GM23338 (cell line): ENCODE measurements at regions not wholly inside any gene's neighbourhood (a gene's known extent, or its start where the extent isn't known, plus 50 kb on each side); places are given as distances from the start of the nearest gene placed in this dataset.

Source experiments
- ATAC-seq: fragments of 200-7000 bp; cut with Tn5 transposase; 3 replicates; pipeline ENCODE4 v1.9.1; 2020
- DNase-seq: peaks from one replicate; pipeline ENCODE4 v3.0.0-alpha.2; 2015; ENCODE audit warnings: low spot score
- H2AFZ ChIP-seq: fragments of 200-600 bp; sonication (generic); 2 replicates; pipeline ENCODE4 v1.8.0; 2016; ENCODE audit warnings: antibody characterized with exemption, mild to moderate bottlenecking, moderate library complexity
- H3F3A ChIP-seq: fragments of 200-600 bp; sonication (generic); replicated peaks from 2 replicates; pipeline ENCODE4 v1.8.0; 2017; ENCODE audit warnings: antibody characterized with exemption, mixed run types, low read depth
- H3K27ac ChIP-seq: fragments of 200-600 bp; sonication (generic); 2 replicates; pipeline ENCODE4 v1.6.1; 2016; ENCODE audit warnings: low read depth
- H3K27me3 ChIP-seq: fragments of 200-600 bp; sonication (generic); 2 replicates; pipeline ENCODE4 v1.8.0; 2016; ENCODE audit warnings: mild to moderate bottlenecking, mixed run types, moderate library complexity; ENCODE audit not compliant: insufficient read depth
- H3K36me3 ChIP-seq: fragments of 200-600 bp; sonication (generic); 2 replicates; pipeline ENCODE4 v1.8.0; 2016; ENCODE audit warnings: mild to moderate bottlenecking; ENCODE audit not compliant: insufficient read depth
- H3K4me1 ChIP-seq: fragments of 200-600 bp; sonication (generic); 2 replicates; pipeline ENCODE4 v1.8.0; 2016; ENCODE audit warnings: mild to moderate bottlenecking, moderate library complexity; ENCODE audit not compliant: insufficient read depth
- H3K4me2 ChIP-seq: fragments of 200-600 bp; sonication (generic); 2 replicates; pipeline ENCODE4 v1.7.1; 2017; ENCODE audit warnings: mixed run types
- H3K4me3 ChIP-seq: fragments of 200-600 bp; sonication (generic); 2 replicates; pipeline ENCODE4 v1.6.1; 2016; ENCODE audit warnings: mixed run types
- H3K79me2 ChIP-seq: fragments of 200-600 bp; sonication (generic); replicated peaks from 2 replicates; pipeline ENCODE4 v1.8.0; 2017; ENCODE audit warnings: mild to moderate bottlenecking; ENCODE audit not compliant: insufficient read depth
- H3K9me2 ChIP-seq: fragments of 200-600 bp; sonication (generic); 2 replicates; pipeline ENCODE4 v1.8.0; 2017; ENCODE audit not compliant: insufficient read depth
- H4K20me1 ChIP-seq: fragments of 200-600 bp; sonication (generic); replicated peaks from 2 replicates; pipeline ENCODE4 v1.8.0; 2017; ENCODE audit warnings: mild to moderate bottlenecking; ENCODE audit not compliant: insufficient read depth
- H3K27ac Mint-ChIP-seq: 2 replicates; pipeline ENCODE4 v1.8.0; 2020; ENCODE audit warnings: inconsistent platforms, mild to moderate bottlenecking, moderate library complexity, mixed read lengths
- H3K27me3 Mint-ChIP-seq: 3 replicates; pipeline ENCODE4 v1.8.0; 2022; ENCODE audit warnings: low read depth, mild to moderate bottlenecking, moderate library complexity, mixed read lengths, inconsistent platforms; ENCODE audit not compliant: insufficient read depth, poor library complexity
- H3K36me3 Mint-ChIP-seq: 3 replicates; pipeline ENCODE4 v1.8.0; 2021; ENCODE audit warnings: low read depth, mild to moderate bottlenecking, inconsistent platforms, moderate library complexity, mixed read lengths
- H3K4me1 Mint-ChIP-seq: 3 replicates; pipeline ENCODE4 v1.8.0; 2020; ENCODE audit warnings: mild to moderate bottlenecking, inconsistent platforms, mixed read lengths
- H3K4me3 Mint-ChIP-seq: 3 replicates; pipeline ENCODE4 v1.8.0; 2021; ENCODE audit warnings: moderate library complexity, mild to moderate bottlenecking, inconsistent platforms, mixed read lengths
- H3K9me3 Mint-ChIP-seq: 3 replicates; pipeline ENCODE4 v1.8.0; 2020; ENCODE audit warnings: moderate library complexity, mild to moderate bottlenecking, inconsistent platforms, mixed read lengths
- CREB1 ChIP-seq: fragments of 250-450 bp; sonication (Bioruptor Pico); IDR thresholded peaks from 2 replicates; pipeline ENCODE4 v1.5.0; 2020; ENCODE audit warnings: low read depth, mild to moderate bottlenecking, moderate library complexity
- CTCF ChIP-seq, 2 experiments: fragments of 200-600 bp in 1 of 2; sonication (generic) in 1 of 2; conservative IDR thresholded peaks; 2 replicates each; pipeline versions ENCODE4 v1.5.1 to v1.6.1; 2016 to 2017; ENCODE audit warnings: antibody characterized with exemption in 2 of 2, low read depth in 2 of 2, mild to moderate bottlenecking in 2 of 2, moderate library complexity in 1 of 2
- EZH2 ChIP-seq: fragments of 200-600 bp; sonication (generic); IDR thresholded peaks from one replicate; pipeline ENCODE4 v1.8.0; 2017; ENCODE audit warnings: antibody characterized with exemption, mild to moderate bottlenecking, low read depth; ENCODE audit not compliant: unreplicated experiment
- EZH2phosphoT487 ChIP-seq: fragments of 200-600 bp; sonication (generic); IDR thresholded peaks from one replicate; pipeline ENCODE4 v1.8.1; 2018; ENCODE audit warnings: antibody characterized with exemption; ENCODE audit not compliant: unreplicated experiment
- JUNB ChIP-seq: IDR thresholded peaks from one replicate; pipeline ENCODE4 v1.6.1; 2016; ENCODE audit warnings: antibody characterized with exemption; ENCODE audit not compliant: unreplicated experiment
- NANOG ChIP-seq: IDR thresholded peaks from 2 replicates; pipeline ENCODE4 v1.6.1; 2016; ENCODE audit warnings: antibody characterized with exemption, borderline replicate concordance
- POLR2AphosphoS5 ChIP-seq: IDR thresholded peaks from 2 replicates; pipeline ENCODE4 v1.6.1; 2016; ENCODE audit warnings: antibody characterized with exemption, low read depth
- STAT1 ChIP-seq: IDR thresholded peaks from one replicate; pipeline ENCODE4 v1.6.1; 2016; ENCODE audit warnings: antibody characterized with exemption; ENCODE audit not compliant: unreplicated experiment
- ZNF114 ChIP-seq: fragments of 250-450 bp; sonication (Bioruptor Pico); IDR thresholded peaks from 2 replicates; pipeline ENCODE4 v1.5.0; 2020; ENCODE audit warnings: mild to moderate bottlenecking, moderate library complexity
- ZNF331 ChIP-seq: fragments of 250-450 bp; sonication (Bioruptor Pico); IDR thresholded peaks from 2 replicates; pipeline ENCODE4 v1.5.0; 2020; ENCODE audit warnings: low read depth, mild to moderate bottlenecking, moderate library complexity
- TF ChIP-seq, protein P1 (sequence below): fragments of 250-450 bp; sonication (Bioruptor Pico); IDR thresholded peaks from 2 replicates; pipeline ENCODE4 v1.5.0; 2020; ENCODE audit warnings: mild to moderate bottlenecking, moderate library complexity
- TF ChIP-seq, protein P2 (sequence below): IDR thresholded peaks from 2 replicates; pipeline ENCODE4 v1.6.1; 2016; ENCODE audit warnings: antibody characterized with exemption
- TF ChIP-seq, protein P3 (sequence below): IDR thresholded peaks from one replicate; pipeline ENCODE4 v1.6.1; 2018; ENCODE audit warnings: antibody characterized with exemption; ENCODE audit not compliant: unreplicated experiment

- Histone ChIP-seq H4K20me1 (no peaks in the 10 kb centered on the region), H3K4me3 (no peak overlapping the region), H3K9me2 (no peaks in the 10 kb centered on the region), H3K36me3 (no peaks in the 10 kb centered on the region), H3K4me1 (peaks cover 49% of the 10 kb centered on the region), H3K27me3 (no peaks in the 10 kb centered on the region), H3K4me2 (peak overlapping the region; percentile 62), H3K79me2 (no peaks in the 10 kb centered on the region), H3K27ac (no peak overlapping the region), H2AFZ (peak overlapping the region; percentile 29; the same call in 1 of the 2 replicates), H3F3A (no peaks in the 10 kb centered on the region)
- H3K4me3 Mint-ChIP-seq: no peak overlapping the region
- no peak overlapping the region for H3K27ac Mint-ChIP-seq
- TF ChIP-seq, protein P1, sequence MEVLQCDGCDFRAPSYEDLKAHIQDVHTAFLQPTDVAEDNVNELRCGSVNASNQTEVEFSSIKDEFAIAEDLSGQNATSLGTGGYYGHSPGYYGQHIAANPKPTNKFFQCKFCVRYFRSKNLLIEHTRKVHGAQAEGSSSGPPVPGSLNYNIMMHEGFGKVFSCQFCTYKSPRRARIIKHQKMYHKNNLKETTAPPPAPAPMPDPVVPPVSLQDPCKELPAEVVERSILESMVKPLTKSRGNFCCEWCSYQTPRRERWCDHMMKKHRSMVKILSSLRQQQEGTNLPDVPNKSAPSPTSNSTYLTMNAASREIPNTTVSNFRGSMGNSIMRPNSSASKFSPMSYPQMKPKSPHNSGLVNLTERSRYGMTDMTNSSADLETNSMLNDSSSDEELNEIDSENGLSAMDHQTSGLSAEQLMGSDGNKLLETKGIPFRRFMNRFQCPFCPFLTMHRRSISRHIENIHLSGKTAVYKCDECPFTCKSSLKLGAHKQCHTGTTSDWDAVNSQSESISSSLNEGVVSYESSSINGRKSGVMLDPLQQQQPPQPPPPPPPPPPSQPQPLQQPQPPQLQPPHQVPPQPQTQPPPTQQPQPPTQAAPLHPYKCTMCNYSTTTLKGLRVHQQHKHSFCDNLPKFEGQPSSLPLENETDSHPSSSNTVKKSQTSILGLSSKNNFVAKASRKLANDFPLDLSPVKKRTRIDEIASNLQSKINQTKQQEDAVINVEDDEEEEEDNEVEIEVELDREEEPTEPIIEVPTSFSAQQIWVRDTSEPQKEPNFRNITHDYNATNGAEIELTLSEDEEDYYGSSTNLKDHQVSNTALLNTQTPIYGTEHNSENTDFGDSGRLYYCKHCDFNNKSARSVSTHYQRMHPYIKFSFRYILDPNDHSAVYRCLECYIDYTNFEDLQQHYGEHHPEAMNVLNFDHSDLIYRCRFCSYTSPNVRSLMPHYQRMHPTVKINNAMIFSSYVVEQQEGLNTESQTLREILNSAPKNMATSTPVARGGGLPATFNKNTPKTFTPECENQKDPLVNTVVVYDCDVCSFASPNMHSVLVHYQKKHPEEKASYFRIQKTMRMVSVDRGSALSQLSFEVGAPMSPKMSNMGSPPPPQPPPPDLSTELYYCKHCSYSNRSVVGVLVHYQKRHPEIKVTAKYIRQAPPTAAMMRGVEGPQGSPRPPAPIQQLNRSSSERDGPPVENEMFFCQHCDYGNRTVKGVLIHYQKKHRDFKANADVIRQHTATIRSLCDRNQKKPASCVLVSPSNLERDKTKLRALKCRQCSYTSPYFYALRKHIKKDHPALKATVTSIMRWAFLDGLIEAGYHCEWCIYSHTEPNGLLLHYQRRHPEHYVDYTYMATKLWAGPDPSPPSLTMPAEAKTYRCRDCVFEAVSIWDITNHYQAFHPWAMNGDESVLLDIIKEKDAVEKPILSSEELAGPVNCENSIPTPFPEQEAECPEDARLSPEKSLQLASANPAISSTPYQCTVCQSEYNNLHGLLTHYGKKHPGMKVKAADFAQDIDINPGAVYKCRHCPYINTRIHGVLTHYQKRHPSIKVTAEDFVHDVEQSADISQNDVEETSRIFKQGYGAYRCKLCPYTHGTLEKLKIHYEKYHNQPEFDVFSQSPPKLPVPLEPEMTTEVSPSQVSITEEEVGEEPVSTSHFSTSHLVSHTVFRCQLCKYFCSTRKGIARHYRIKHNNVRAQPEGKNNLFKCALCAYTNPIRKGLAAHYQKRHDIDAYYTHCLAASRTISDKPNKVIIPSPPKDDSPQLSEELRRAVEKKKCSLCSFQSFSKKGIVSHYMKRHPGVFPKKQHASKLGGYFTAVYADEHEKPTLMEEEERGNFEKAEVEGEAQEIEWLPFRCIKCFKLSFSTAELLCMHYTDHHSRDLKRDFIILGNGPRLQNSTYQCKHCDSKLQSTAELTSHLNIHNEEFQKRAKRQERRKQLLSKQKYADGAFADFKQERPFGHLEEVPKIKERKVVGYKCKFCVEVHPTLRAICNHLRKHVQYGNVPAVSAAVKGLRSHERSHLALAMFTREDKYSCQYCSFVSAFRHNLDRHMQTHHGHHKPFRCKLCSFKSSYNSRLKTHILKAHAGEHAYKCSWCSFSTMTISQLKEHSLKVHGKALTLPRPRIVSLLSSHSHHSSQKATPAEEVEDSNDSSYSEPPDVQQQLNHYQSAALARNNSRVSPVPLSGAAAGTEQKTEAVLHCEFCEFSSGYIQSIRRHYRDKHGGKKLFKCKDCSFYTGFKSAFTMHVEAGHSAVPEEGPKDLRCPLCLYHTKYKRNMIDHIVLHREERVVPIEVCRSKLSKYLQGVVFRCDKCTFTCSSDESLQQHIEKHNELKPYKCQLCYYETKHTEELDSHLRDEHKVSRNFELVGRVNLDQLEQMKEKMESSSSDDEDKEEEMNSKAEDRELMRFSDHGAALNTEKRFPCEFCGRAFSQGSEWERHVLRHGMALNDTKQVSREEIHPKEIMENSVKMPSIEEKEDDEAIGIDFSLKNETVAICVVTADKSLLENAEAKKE: no peak
- no peak for TF ChIP-seq JUNB
- TF ChIP-seq POLR2AphosphoS5: no peak
- TF ChIP-seq CTCF (conservative IDR thresholded peaks at IDR 0.05; ENCODE audit: low read depth in 2 of 2): no peak
- no peak for TF ChIP-seq STAT1
- TF ChIP-seq ZNF114 (CRISPR knock-in tag): no peak
- TF ChIP-seq, protein P2, sequence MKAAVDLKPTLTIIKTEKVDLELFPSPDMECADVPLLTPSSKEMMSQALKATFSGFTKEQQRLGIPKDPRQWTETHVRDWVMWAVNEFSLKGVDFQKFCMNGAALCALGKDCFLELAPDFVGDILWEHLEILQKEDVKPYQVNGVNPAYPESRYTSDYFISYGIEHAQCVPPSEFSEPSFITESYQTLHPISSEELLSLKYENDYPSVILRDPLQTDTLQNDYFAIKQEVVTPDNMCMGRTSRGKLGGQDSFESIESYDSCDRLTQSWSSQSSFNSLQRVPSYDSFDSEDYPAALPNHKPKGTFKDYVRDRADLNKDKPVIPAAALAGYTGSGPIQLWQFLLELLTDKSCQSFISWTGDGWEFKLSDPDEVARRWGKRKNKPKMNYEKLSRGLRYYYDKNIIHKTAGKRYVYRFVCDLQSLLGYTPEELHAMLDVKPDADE: no peak
- TF ChIP-seq EZH2: no peak
- no peak for TF ChIP-seq NANOG
- TF ChIP-seq, protein P3, sequence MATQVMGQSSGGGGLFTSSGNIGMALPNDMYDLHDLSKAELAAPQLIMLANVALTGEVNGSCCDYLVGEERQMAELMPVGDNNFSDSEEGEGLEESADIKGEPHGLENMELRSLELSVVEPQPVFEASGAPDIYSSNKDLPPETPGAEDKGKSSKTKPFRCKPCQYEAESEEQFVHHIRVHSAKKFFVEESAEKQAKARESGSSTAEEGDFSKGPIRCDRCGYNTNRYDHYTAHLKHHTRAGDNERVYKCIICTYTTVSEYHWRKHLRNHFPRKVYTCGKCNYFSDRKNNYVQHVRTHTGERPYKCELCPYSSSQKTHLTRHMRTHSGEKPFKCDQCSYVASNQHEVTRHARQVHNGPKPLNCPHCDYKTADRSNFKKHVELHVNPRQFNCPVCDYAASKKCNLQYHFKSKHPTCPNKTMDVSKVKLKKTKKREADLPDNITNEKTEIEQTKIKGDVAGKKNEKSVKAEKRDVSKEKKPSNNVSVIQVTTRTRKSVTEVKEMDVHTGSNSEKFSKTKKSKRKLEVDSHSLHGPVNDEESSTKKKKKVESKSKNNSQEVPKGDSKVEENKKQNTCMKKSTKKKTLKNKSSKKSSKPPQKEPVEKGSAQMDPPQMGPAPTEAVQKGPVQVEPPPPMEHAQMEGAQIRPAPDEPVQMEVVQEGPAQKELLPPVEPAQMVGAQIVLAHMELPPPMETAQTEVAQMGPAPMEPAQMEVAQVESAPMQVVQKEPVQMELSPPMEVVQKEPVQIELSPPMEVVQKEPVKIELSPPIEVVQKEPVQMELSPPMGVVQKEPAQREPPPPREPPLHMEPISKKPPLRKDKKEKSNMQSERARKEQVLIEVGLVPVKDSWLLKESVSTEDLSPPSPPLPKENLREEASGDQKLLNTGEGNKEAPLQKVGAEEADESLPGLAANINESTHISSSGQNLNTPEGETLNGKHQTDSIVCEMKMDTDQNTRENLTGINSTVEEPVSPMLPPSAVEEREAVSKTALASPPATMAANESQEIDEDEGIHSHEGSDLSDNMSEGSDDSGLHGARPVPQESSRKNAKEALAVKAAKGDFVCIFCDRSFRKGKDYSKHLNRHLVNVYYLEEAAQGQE: no peak
- no peak for TF ChIP-seq CREB1 (CRISPR knock-in tag)
- TF ChIP-seq ZNF331: no peak
- no peak for TF ChIP-seq EZH2phosphoT487
- H3K4me1 Mint-ChIP-seq: peaks cover 47% of the 10 kb centered on the region
- ATAC-seq (no peak), DNase-seq (no peak)
- no peaks in the 10 kb centered on the region for H3K27me3 Mint-ChIP-seq
- H3K9me3 Mint-ChIP-seq: no peaks in the 10 kb centered on the region; the same call in 2 of the 3 replicates
- no peaks in the 10 kb centered on the region for H3K36me3 Mint-ChIP-seq
These were observed 767.8 kb upstream of the TENM3 start for GRCh38 chr4:181475359-181475758.
